ENCODE measurements at regions not wholly inside any gene's neighbourhood (a gene's known extent, or its start where the extent isn't known, plus 50 kb on each side); places are given as distances from the start of the nearest gene placed in this dataset.

DNA sequence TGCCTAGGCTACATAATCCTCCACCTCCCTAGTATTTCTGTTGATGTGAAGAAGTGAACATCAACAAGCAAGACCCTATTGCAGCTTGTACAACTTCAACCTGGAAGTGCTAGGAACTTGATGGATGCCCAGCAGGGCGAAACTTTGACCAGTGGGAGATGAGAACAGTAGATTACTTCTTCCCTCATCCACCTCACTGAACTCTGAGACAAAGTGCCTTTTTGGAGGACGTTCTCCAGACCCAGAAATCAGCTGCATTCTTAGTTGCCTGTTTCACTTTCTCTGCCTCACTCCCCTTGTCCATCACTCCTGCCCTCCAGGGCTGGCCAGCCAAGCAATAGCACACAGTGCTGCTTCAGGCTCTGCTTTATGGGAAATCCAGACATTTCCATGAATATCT lies 683.4 kb downstream of the GALC start:
- Histone ChIP-seq H3K4me1 (no peaks in the 10 kb centered on the region), H3K36me3 (no peaks in the 10 kb centered on the region), H3K9ac (ENCODE audit: low read depth in 2 of 2, low read length in 2 of 2) (no peak overlapping the region), H3K27me3 (no peaks in the 10 kb centered on the region), H3K9me3 (no peaks in the 10 kb centered on the region), H3K4me3 (no peak overlapping the region), H3K27ac (no peak overlapping the region)
- TF ChIP-seq, protein P1, sequence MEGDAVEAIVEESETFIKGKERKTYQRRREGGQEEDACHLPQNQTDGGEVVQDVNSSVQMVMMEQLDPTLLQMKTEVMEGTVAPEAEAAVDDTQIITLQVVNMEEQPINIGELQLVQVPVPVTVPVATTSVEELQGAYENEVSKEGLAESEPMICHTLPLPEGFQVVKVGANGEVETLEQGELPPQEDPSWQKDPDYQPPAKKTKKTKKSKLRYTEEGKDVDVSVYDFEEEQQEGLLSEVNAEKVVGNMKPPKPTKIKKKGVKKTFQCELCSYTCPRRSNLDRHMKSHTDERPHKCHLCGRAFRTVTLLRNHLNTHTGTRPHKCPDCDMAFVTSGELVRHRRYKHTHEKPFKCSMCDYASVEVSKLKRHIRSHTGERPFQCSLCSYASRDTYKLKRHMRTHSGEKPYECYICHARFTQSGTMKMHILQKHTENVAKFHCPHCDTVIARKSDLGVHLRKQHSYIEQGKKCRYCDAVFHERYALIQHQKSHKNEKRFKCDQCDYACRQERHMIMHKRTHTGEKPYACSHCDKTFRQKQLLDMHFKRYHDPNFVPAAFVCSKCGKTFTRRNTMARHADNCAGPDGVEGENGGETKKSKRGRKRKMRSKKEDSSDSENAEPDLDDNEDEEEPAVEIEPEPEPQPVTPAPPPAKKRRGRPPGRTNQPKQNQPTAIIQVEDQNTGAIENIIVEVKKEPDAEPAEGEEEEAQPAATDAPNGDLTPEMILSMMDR (IDR thresholded peaks at IDR 0.05): no peak
- no peak for DNase-seq
- intact Hi-C loops (cut with DNase I): no loop called here

- H3K9me3 ChIP-seq: no peaks in the 10 kb centered on the region
- H3K9ac ChIP-seq (ENCODE audit: low read depth in 2 of 2, low read length in 2 of 2): no peak overlapping the region
- no peak for DNase-seq
- TF ChIP-seq, protein P1 (IDR thresholded peaks at IDR 0.05): no peak
- no peaks in the 10 kb centered on the region for H3K27me3 ChIP-seq
- no peak overlapping the region for H3K4me3 ChIP-seq
- no peaks in the 10 kb centered on the region for H3K36me3 ChIP-seq
- intact Hi-C loops (cut with DNase I): no loop called here
- no peak overlapping the region for H3K27ac ChIP-seq
- no peaks in the 10 kb centered on the region for H3K4me1 ChIP-seq
These were observed 686.4 kb downstream of the GALC start for GRCh38 chr14:87306409-87307168.

GRCh38 chr14:87305345-87305744 lies 687.6 kb downstream of the GALC start:
- Histone ChIP-seq H3K9ac (ENCODE audit: low read depth in 2 of 2, low read length in 2 of 2) (no peak overlapping the region), H3K4me3 (no peak overlapping the region), H3K27me3 (no peaks in the 10 kb centered on the region), H3K27ac (no peak overlapping the region), H3K9me3 (no peaks in the 10 kb centered on the region), H3K4me1 (no peaks in the 10 kb centered on the region), H3K36me3 (no peaks in the 10 kb centered on the region)
- TF ChIP-seq, protein P1 (IDR thresholded peaks at IDR 0.05): no peak
- DNase-seq: no peak
- intact Hi-C loops (cut with DNase I): no loop called here

DNA sequence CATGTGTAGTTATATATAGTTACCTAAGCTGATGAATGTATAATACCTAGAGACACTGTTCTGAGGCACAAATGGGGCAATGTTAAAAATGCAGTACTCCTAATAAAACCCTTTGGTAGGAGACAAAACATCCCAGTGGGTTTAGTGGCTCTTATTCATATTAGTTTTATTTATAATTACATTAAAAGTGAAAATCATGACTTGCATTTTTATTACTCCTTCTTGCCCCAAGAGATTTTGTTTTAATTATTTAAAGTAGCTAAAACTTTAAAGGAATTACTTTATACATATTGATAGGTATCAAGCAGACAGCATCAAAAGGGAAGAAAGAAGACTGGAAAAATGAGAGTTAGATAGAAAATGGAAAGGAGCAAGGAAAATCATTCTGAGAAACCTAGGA lies 688.6 kb downstream of the GALC start:
- Histone ChIP-seq H3K27me3 (no peaks in the 10 kb centered on the region), H3K4me3 (no peak overlapping the region), H3K36me3 (no peaks in the 10 kb centered on the region), H3K9ac (ENCODE audit: low read depth in 2 of 2, low read length in 2 of 2) (no peak overlapping the region), H3K4me1 (no peaks in the 10 kb centered on the region), H3K27ac (no peak overlapping the region), H3K9me3 (no peaks in the 10 kb centered on the region)
- TF ChIP-seq, protein P1 (IDR thresholded peaks at IDR 0.05): no peak
- DNase-seq: no peak
- intact Hi-C loops (cut with DNase I): no loop called here

DNA sequence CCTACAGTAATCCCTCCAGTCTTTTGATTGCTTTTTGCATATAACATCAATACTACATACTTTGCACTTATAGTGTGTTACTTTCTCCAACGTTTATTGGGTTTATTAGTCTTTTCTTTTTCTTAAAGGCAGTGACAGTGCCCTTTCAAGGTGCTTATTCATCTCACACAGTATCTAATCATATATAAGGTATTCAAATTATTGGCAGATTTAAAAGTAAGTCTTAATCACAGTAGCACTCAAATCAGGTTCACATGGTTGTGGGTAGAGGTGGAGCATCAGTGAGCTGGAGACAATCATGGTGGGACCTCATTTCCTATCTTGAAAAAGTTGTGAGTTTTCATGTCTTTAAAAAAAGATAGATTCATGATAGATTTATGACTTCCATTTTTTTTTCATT lies 706.2 kb downstream of the GALC start:
- Histone ChIP-seq H3K9ac (ENCODE audit: low read depth in 2 of 2, low read length in 2 of 2) (no peak overlapping the region), H3K27me3 (no peaks in the 10 kb centered on the region), H3K36me3 (no peaks in the 10 kb centered on the region), H3K27ac (no peak overlapping the region), H3K4me1 (no peaks in the 10 kb centered on the region), H3K9me3 (no peaks in the 10 kb centered on the region), H3K4me3 (no peak overlapping the region)
- intact Hi-C loops (cut with DNase I): no loop called here
- DNase-seq: no peak
- TF ChIP-seq, protein P1 (IDR thresholded peaks at IDR 0.05): no peak

All from colonic mucosa (tissue), 4 donors.